Stimulated activated CD4-positive, alpha-beta T cell treated with anti-CD3 and anti-CD28 coated beads, TNF-alpha, amount 100 ng/mL, for 1 hour (primary cell): ENCODE measurements at regions not wholly inside any gene's neighbourhood (a gene's known extent, or its start where the extent isn't known, plus 50 kb on each side); places are given as distances from the start of the nearest gene placed in this dataset.
"Not testable (repeated sequence)": the region's sequence is repeated elsewhere in the genome, so short reads cannot be mapped to it uniquely, and the experiment has no call there.

Experiments
- DNase-seq, 3 donors: peaks; one replicate each; pipeline ENCODE4 v3.0.0-alpha.2; 2020; ENCODE audit warnings: low read depth in 3 of 3, low spot score in 1 of 3

DNA sequence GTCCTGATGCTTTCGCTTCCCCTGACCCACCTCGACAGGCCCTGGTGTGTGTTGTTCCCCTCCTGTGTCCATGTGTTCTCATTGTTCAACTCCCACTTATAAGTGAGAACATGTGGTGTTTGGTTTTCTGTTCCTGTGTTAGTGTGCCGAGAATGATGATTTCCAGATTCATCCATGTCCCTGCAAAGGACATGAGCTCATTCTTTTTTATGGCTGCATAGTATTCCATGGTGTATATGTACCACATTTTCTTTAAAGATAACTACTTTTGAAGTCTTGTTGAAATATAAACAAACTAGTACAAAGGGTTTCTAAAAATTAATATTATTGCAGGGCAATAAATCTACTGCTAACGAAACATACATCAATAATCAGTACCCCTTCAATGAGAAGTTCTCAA, 266.6 kb downstream of the IRS1 start:
- not testable (repeated sequence) for DNase-seq

DNA sequence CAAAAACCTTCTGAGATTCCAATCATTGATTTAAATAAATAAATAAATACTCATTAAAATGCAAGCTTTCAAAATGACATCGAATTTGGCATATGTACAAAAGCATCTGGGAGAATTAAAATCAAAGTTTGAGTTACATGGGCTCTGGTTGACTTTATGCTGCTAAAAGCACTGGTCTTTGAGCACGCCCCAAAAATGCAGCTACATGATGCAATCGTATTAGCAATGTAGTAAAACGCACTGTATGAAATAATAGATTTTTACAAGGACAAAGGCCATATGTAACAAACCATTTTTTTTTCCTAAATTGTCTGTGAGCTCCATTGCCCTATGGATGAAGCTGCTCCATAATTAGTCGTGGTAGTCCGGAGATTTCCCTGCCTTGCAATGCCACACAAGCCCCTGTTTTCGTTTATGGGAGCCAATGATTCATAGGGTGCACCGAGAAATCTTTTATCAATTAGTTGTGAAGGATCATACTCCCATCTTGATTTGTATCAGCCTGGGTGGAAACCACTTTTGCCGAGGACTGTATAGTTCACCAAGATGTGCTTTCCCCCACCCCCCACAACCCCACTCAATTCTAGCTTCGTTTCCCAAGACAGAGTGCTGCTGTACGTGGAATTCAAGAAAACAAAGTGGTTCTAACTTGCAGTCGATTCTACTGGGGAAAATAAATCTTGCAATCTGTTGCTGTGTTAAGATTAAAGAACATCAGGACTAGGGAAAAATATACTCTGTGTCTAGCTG, 268.4 kb downstream of the IRS1 start:
- DNase-seq, result no peak

DNA sequence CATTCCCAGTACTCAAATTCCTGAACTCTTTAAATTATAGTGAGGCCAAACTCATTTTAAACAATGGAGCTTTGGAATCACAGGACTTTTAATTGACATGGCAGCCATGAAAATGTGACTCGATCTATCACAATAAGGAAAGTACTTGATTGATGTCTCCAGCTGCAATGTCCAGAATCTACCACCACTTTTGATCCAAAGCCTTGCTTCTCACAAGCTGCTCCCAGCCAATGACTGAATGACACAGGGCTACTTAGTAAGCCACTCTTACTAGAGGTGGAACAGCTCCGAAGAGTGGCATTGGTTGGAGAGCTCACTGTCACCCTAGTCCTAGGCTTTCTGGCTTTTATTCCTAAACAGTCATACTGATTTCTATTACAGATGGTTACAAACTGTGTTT, 270.1 kb downstream of the IRS1 start:
- no peak for DNase-seq

DNA sequence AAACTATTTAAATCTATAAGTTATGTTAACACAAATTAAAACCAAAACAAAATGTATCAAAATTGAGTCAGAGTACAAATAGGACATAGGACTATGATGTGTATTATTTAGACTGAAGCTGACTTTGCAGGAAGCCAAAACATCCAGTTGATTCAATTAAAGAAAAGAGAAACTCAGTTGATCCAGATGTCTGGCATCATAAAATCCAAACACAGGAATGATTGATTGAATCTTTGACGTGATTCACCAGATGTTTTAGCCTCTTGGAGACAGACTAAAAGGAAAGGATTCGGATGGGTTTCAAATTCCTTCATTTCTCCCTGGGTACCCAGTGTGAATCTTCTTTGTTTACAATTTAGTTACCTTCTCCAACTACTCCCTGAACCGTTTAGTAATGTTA, 272.9 kb downstream of the IRS1 start:
- no peak for DNase-seq

DNA sequence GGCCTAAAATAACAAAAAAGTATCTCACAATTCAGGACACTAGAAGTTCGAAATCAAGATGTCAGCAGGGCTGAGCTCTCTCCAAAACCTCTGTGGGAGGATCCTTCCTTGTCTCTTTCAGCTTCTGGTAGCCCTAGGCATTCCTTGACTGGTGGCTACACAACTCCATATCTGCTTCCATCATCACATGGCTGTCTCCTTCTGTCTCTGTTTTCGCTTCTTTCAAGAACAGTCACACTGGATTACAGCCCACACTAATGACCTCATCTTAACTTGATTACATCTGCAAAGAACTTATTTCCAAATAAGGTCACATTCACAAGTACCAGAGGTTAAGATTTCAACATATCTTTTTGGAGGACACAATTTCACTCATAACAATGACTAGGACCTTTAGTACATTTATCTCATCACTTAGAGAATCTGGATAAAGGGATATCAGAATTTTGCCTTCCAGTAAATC, 275.2 kb downstream of the IRS1 start:
- no peak for DNase-seq

DNA sequence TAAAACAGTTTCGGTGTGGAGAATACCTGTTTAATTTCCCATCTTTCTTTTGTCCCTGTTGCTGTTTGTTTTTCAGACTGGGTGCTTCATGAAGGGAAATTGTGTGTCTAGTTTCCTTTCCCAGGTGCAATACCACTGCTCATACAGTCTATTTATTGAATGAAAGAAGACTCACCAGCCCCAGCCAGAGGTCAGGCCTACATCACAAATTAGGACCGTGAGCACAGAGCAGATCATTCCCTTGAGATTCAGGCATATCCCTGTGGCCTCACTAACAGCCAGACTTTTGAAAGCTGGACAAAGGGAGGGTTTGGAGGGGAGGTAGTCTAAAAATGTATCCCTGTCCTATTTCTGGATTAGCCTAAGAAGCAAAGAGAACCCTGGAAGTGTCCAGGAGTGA, 278.9 kb downstream of the IRS1 start:
- DNase-seq, result no peak

DNA sequence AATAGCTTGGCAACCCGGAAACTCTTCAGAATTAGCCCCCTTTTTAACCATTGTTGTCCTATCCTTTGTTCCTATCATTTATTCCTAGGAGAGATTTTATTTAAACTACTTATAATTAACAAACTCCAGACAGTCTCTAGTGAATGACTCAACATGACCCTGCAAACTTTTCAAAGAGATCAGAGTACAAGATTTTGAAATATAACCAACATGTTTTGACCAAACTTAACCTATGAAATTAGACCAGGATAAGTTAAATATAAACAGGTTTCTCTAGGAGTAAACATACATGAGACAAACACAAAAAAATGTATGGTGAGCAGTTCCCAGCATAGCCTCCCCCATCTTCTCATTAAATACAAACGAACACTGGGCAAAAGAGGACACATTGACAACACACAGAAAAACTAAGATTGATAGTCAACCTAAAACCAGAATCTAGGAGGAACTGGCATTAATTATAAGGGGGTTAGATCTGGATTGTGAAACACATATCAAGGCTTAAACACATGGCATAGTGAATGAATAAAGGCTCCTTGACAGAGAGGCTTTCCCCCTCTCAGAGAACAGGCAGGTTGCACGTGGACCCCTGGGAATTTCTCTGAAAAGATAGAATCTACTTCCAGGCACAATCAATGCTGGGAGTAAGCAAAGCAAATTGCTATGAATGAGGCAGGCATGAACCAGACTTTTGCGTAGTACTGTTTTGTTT, 284.1 kb downstream of the IRS1 start:
- no peak for DNase-seq

DNA sequence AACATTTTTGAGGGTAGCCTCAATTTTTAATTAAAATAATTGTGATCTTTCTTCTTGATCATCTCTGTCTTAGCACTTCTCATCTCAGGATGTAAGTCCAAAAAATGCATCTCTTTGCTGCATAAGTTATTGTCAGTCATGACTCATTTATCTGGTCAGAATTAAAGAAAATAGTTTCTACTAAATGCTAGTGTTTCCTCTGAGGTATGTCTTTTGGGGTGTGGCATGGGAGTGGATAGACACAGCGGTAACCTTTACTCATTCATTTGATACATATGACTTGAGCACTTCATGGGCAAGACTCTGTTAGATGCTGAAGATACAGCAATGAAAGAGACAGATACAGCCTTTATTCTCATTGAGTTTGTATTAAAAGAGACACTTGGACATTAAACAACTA, 284.7 kb downstream of the IRS1 start:
- DNase-seq, result no peak

DNA sequence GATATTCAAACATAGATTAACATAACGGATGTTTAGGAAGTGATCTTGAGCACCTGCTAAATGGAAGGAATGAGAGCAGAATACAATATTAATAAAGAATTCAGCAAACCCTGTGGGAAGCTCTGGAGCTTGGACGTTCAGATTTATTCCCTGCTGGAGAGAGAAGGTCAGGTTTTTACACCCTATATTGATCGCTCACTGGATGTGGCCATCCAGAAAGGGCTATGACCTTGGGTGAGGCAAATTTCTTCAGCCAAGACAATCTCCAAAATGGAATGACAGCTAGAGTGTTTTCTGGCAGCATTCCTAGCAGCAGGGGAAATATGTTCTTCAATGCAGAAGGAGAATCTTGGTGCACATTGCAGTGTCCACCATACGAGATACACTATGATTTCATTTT, 288.3 kb downstream of the IRS1 start:
- no peak for DNase-seq

DNA sequence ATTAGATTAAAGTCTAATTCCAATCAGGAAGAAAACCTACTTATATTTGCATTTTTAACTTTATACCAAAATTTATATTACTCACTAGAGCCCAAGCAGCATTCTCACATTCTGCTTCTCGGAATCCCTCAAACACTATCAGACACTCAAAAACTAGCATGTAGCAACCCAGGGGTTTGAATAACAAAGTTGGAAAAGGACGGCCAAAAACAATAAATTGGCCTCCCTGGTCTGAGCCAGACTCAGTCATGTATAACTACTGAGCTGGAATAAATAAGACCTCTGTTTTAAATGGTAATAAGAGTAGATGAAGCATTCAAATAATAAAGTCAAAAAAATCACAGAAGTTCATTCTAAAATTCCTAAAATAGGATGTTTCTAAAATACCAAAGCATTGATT, 290.9 kb downstream of the IRS1 start:
- DNase-seq, result no peak

DNA sequence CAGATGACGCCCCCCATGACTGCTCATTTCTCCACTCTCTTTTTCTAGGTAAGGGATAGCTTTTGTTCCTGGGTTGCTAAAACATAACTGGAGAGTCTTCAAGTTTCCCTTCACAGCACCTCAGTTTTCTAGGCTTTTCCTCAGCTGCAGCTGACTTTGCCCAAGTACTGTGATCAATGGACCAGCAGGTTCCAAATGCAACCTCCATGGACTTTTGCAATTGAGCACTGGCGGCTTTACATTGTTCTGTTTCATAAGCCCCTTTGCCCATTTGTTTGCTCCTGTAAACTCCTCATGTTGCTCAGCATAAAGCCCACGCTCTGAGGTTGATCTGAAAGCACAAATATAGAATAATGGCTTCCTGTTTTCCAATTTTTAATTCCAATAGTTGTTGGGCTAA, 291.6 kb downstream of the IRS1 start:
- no peak for DNase-seq

DNA sequence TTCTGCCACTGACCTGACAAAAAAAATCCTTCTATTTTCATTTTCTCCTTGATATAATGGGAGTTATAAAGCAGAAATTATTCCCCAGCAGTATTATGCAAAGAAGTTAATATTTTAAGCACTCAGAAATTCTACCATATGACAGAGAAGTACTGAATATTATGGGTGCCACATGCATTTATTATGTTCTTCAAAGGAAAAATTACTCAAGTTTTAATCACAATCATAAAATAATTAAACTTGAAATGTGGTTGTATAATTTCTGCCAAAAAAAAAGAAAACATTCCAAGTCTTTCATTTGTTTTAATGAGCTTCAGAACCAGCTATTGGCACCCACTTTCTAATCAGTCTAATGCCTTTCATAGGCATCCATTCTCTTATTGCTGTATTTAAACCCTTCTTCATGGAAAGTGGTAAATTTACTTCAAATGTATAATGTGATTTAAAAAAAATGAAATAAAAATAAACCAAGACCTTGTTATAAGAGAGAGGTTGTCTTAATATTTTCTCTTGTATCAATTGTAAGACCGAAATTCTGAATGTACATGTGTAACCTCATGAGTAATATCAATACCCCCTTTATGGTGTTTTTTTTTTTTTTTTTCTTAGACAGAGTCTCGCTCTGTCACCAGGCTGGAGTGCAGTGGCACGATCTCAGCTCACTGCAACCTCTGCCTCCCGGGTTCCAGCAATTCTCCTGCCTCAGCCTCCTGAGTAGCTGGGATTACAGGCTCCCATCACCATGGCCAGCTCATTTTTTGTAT, 302.3 kb downstream of the IRS1 start:
- DNase-seq, result no peak

DNA sequence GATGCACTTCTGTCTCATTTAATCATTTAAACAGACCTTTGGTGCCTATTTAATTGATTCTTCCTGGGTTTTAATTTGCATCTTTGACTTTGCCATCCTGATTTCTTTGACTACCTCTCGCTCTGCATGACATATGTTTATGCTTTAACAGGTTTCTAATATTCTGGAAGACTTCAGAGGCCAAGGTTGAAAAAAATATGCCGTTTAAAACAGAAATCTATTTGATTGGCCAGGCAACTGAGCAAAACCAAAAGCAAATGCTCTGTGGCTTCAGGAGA, 303.4 kb downstream of the IRS1 start:
- no peak for DNase-seq

DNA sequence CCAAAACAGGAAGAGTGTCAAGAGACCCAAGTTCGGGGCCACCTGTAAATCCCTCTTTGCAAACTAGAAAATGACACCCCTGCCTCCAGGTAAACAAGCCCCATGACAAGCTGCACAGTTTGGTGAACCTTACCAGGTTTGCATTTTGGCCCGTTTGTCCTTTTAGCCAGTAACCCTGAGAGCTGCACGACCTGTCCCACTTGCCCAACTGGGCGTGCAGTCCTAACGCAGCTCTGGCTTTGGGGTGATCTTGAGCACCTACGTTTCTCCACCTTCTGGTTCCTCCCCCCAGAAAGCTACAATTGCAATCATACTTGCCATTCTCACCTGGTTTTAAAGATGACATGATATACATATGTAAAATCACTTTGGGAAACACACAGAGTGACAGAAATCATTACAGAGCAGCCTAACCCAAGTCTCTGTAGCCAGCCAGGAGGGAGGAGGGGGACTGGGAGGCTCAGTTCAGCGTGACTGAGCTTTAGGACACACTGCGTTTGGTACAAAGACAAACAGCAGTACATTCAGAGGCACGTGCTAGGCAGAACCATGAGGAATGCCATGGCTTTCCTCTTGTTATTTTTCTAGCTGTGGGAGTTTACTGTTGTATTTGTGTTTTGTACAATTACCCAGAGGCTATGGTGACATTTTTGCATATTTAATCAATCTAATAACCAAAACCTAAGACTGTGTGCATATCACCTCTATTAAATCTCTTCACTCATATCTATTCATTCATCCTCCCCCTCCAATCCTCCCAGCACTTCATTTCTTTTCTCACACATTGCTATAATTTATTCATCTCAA, 304.0 kb downstream of the IRS1 start:
- no peak for DNase-seq

DNA sequence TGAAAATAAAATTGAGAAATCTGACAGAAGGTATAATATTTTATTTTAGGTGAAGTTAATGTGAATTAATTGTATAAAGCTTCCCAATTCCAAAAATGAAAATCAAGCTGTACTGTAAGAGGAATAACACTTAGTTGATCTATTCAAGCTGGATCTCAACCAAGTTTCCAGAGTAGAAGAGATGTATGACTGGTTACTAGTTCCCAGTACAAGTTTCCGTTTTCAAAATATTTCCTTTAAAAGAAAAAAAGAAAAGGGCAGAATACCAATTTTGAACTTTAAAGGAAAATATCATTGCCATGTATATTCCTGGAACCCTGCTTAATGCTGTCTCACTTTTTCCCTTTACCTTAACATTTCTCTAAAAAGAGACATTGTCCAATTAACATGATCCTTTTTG, 308.5 kb downstream of the IRS1 start:
- no peak for DNase-seq

DNA sequence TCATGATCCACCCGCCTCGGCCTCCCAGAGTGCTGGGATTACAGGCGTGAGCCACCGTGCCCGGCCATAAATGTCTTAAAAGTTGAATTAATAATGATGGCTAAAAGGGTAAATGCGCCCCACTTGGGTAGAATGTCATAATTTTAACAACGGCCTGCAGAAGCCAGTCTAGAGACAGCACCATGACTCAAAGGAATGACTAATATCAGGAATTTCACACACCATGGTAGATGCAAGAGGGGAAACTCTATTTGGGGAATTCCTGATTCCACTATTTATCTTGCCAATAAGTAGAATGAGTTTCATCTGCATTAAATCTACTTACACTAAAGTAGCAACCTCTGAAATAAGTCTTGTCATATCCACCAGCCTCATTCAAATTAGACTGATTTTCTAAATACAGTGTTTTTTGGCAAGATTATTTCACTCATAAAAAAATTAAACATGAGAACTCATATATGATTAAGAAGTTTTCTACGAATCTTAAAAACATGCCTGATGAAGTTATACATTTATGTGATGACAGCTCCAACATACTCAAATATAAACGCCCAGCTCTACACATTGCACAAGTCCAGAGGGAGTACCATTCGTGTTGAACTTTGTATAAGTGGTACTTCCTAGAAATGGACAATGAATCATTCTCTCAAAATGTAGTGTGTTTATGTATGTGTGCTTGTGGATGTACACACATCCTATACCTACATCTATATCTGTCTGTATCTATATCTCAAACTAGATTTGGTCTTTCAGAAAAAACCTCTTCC, 309.7 kb downstream of the IRS1 start:
- no peak for DNase-seq

DNA sequence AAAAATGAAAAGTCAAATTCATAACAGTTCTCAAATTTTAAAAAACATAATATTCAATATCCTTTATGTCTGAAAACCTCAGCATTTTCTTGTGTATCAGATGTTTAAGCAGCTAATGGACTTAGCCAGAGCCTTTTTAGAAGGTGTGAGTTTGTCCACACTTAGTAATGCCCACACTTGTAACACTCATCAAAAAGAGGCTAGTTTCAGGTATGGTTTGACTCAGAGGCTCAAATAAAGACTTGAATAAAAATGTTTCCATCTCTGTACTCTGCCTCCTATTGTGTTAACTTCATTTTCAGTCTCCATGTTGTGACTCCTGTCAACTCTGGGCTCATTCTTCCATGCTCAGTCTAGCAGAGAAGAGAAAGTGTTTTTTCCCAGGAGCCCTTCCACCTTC, 311.6 kb downstream of the IRS1 start:
- no peak for DNase-seq

DNA sequence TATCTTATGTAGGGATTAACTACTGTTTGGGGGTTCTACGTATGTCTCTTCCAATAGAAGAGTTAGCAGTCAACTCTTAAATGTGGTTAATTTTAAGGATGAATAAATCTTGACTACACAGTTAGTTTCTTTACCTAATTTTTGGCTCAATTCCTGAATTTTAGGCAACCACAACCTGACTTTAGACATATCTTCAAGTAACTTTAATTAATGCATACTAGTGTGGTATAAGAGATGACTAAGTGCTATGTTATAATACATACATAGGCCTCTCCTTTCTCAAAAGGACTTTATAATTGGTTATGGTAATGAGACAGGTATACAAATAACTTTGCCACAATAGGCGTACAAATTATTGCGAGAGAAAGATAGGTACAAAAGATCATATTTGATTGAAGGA, 312.0 kb downstream of the IRS1 start:
- DNase-seq, result no peak

DNA sequence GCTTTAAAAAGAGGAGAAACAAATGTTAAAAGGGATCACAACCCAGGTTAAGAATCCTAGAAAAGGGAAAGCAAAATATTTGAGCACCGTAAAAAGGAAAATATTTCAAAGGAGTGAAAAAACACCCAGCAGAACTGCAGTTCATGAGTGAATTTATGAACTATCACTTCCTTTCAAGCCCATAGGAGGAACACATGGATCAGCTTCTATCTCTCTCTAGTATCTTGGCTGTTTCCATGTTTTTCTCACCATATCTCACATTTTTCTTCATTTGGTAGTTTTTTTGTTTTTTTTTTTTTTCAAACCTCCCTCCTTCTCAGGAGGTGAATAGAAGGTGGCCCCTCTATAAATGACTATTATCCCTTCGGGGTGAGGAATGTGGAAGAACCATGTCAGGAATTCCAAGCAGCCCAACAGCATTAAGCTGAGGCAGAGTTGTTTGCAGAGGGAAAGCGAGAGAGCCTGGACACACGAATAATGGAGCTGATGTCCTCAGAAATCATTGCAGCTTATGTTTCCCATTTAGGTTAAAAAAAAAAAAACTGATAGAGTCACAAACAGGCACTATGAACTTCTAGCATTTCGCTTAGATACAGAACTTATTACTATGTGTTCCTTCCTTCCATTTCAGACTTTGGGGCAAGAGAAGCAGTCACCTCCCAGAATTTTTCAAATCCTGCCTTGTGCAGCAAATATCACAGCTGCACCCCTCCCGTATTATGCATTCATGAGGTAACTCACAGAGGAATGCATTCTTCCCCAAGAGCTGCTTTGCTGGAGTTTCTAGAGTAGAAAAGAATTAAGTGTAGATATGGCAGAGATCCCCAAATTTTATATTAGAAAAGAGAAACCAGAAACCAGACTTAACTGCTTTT, 315.6 kb downstream of the IRS1 start:
- DNase-seq, result no peak

DNA sequence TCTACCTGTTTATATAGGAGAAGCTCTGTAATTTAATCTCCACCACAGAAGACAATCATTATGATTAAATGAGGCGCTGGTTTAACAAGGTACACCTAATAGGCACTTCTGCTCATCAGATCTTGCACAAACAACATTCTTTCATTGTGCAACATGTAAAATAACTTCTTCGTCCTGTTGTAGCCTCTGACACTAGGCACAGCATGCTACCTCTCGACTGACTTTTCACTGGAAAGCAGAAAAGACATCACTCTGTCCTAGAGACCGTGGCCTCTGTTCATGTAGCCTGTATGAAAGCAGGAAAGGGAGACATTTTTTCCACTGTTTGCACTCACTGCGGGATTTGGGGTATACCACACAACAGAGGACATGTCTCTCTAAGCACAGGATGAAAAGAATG, 316.5 kb downstream of the IRS1 start:
- DNase-seq, result no peak
